ENCODE measurements at regions not wholly inside any gene's neighbourhood (a gene's known extent, or its start where the extent isn't known, plus 50 kb on each side); places are given as distances from the start of the nearest gene placed in this dataset.

GRCh38 chr2:117086943-117087250 is 727.6 kb upstream of the DDX18 start:
- Histone ChIP-seq H3K18ac (ENCODE audit: low read depth, low read length) (no peak overlapping the region), H3K4me3 (ENCODE audit: insufficient read depth, low read depth, low read length) (no peak overlapping the region), H3K4me2 (ENCODE audit: low read depth, low read length) (no peak overlapping the region), H4K91ac (ENCODE audit: insufficient read depth, low read depth, low read length) (no peak overlapping the region), H4K5ac (ENCODE audit: low read depth, low read length) (no peak overlapping the region), H3K9me1 (ENCODE audit: insufficient read depth, low read length) (no peaks in the 10 kb centered on the region), H2AK9ac (replicated peaks; ENCODE audit: low read depth, low read length, poor library complexity) (no peak overlapping the region), H3K14ac (replicated peaks; ENCODE audit: low read depth, low read length) (no peak overlapping the region), H2BK5ac (ENCODE audit: low read depth, low read length, poor library complexity, severe bottlenecking) (no peak overlapping the region), H3K27me3 (ENCODE audit: control insufficient read depth, insufficient read depth, low read length) (no peaks in the 10 kb centered on the region), H3K36me3 (ENCODE audit: control insufficient read depth, insufficient read depth, low read length) (no peaks in the 10 kb centered on the region), H3K4me1 (ENCODE audit: control insufficient read depth, insufficient read depth, low read length) (no peaks in the 10 kb centered on the region), H4K20me1 (ENCODE audit: insufficient read depth, low read length) (no peaks in the 10 kb centered on the region), H3K9ac (ENCODE audit: low read depth, low read length) (no peak overlapping the region), H4K8ac (ENCODE audit: low read depth in 2 of 2, low read length in 2 of 2) (no peak overlapping the region), H2AK5ac (ENCODE audit: low read depth, low read length) (no peak overlapping the region), H2BK20ac (ENCODE audit: low read depth, low read length) (no peak overlapping the region), H2BK15ac (ENCODE audit: low read depth, low read length) (no peak overlapping the region), H2AFZ (replicated peaks; ENCODE audit: low read length, poor library complexity) (no peak overlapping the region), H3K9me3 (ENCODE audit: control insufficient read depth, insufficient read depth, low read length) (peaks cover 7% of the 10 kb centered on the region), H3K4ac (ENCODE audit: low read depth, low read length) (no peak overlapping the region), H3K27ac (ENCODE audit: insufficient read depth, low read length) (no peak overlapping the region), H3K23ac (ENCODE audit: low read depth, low read length) (no peak overlapping the region), H3K56ac (ENCODE audit: extremely low read depth, insufficient read depth, low read length) (no peak overlapping the region), H3K79me1 (ENCODE audit: low read depth in 1 of 2, low read length in 2 of 2) (no peaks in the 10 kb centered on the region), H2BK120ac (ENCODE audit: low read depth, low read length) (no peak overlapping the region)
- ATAC-seq (ENCODE audit: low read depth) = no peak
- intact Hi-C loops (cut with micrococcal nuclease) (no loop called here), dilution Hi-C loops (cut with HindIII; ENCODE audit: low sequenced_read_pairs, unreplicated experiment) (no loop called here), in situ Hi-C loops (cut with MboI; ENCODE audit: low sequenced_read_pairs) (no loop called here)
- no TSS peak for BruUV-seq (replicated peaks)
- POLR2A ChIA-PET (ENCODE audit: unreplicated experiment) = no interaction called here
- no peak for TF ChIP-seq POLR2A (IDR thresholded peaks at IDR 0.05; ENCODE audit: low read depth, low read length)
- no peak for TF ChIP-seq RCOR1 (IDR thresholded peaks at IDR 0.05; ENCODE audit: insufficient replicate concordance, low read length)
- no peak for TF ChIP-seq ELK1 (IDR thresholded peaks at IDR 0.05; ENCODE audit: borderline replicate concordance, low read depth, low read length)
- no peak for TF ChIP-seq CEBPB (IDR thresholded peaks at IDR 0.05; ENCODE audit: low read depth, low read length)
- no peak for TF ChIP-seq RFX5 (IDR thresholded peaks at IDR 0.05; ENCODE audit: low read depth, low read length)
- TF ChIP-seq NFE2L2 (IDR thresholded peaks at IDR 0.05; ENCODE audit: low read depth, low read length) = no peak
- no peak for TF ChIP-seq BHLHE40 (IDR thresholded peaks at IDR 0.05; ENCODE audit: low read depth, low read length)
- TF ChIP-seq CTCF (conservative IDR thresholded peaks at IDR 0.05; ENCODE audit: low read depth, low read length) = no peak
- TF ChIP-seq SMC3 (IDR thresholded peaks at IDR 0.05; ENCODE audit: low read depth, low read length) = no peak
- no CpG with 5 or more reads among the region's 4 CpGs for WGBS, 2 experiments (ENCODE audit: extremely low coverage in 2 of 2, insufficient read length in 1 of 2)
- DNase-seq = no peak
- CTCF ChIA-PET = no interaction called here
